ENCODE measurements at regions not wholly inside any gene's neighbourhood (a gene's known extent, or its start where the extent isn't known, plus 50 kb on each side); places are given as distances from the start of the nearest gene placed in this dataset.
A peak's percentile ranks its signal among the peaks of the same experiment; 100 is the strongest.

- Histone ChIP-seq H3K36me3 (no peaks in the 10 kb centered on the region), H3K27ac (replicated peaks) (no peak overlapping the region), H3K27me3 (ENCODE audit: low read depth) (no peaks in the 10 kb centered on the region), H3K9me3 (replicated peaks) (no peaks in the 10 kb centered on the region), H3K4me1 (peaks cover 37% of the 10 kb centered on the region), H3K4me3 (no peak overlapping the region)
- DNase-seq = no peak
- TF ChIP-seq, protein P1, sequence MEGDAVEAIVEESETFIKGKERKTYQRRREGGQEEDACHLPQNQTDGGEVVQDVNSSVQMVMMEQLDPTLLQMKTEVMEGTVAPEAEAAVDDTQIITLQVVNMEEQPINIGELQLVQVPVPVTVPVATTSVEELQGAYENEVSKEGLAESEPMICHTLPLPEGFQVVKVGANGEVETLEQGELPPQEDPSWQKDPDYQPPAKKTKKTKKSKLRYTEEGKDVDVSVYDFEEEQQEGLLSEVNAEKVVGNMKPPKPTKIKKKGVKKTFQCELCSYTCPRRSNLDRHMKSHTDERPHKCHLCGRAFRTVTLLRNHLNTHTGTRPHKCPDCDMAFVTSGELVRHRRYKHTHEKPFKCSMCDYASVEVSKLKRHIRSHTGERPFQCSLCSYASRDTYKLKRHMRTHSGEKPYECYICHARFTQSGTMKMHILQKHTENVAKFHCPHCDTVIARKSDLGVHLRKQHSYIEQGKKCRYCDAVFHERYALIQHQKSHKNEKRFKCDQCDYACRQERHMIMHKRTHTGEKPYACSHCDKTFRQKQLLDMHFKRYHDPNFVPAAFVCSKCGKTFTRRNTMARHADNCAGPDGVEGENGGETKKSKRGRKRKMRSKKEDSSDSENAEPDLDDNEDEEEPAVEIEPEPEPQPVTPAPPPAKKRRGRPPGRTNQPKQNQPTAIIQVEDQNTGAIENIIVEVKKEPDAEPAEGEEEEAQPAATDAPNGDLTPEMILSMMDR (IDR thresholded peaks at IDR 0.05; ENCODE audit: borderline replicate concordance) = no peak
- intact Hi-C loops (cut with micrococcal nuclease) = no loop called here
Observed at GRCh38 chr2:12827721-12828120, 111.0 kb downstream of the TRIB2 start.

GRCh38 chr2:12828980-12829379, 112.2 kb downstream of the TRIB2 start:
- Histone ChIP-seq H3K27ac (replicated peaks) (no peak overlapping the region), H3K9me3 (replicated peaks) (no peaks in the 10 kb centered on the region), H3K4me1 (peaks cover 27% of the 10 kb centered on the region), H3K27me3 (ENCODE audit: low read depth) (no peaks in the 10 kb centered on the region), H3K4me3 (no peak overlapping the region), H3K36me3 (no peaks in the 10 kb centered on the region)
- intact Hi-C loops (cut with micrococcal nuclease) = no loop called here
- TF ChIP-seq, protein P1 (IDR thresholded peaks at IDR 0.05; ENCODE audit: borderline replicate concordance) = no peak
- no peak for DNase-seq

- no peaks in the 10 kb centered on the region for H3K9me3 ChIP-seq (replicated peaks)
- no peak overlapping the region for H3K4me3 ChIP-seq
- TF ChIP-seq, protein P1 (IDR thresholded peaks at IDR 0.05; ENCODE audit: borderline replicate concordance) = no peak
- no peak for DNase-seq
- H3K27me3 ChIP-seq (ENCODE audit: low read depth) = no peaks in the 10 kb centered on the region
- peaks cover 32% of the 10 kb centered on the region for H3K4me1 ChIP-seq
- peak overlapping the region; percentile 21 for H3K27ac ChIP-seq (replicated peaks)
- H3K36me3 ChIP-seq = no peaks in the 10 kb centered on the region
- intact Hi-C loops (cut with micrococcal nuclease) = no loop called here
Observed at GRCh38 chr2:12831016-12831415, 114.3 kb downstream of the TRIB2 start.

DNA sequence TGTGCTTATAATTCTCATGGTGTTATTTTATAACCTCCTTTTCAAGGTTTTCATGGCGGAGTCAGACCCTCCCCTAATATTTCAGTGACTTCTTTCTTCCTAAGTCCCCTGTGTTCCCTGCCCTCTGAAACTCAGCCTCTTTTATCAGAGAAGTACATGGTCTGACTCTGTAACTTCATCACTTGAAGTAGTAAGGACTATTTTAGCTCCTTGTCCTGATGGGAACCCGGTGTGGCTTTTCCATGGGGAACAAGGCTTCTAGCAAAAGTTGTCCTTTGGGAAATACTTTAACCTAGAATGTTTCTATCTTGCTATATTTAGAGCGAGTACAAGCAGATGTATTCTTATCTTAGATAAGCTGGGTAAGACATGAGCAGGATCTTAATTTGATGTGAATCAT, 117.5 kb downstream of the TRIB2 start:
- H3K27ac ChIP-seq (replicated peaks) = peak overlapping the region; percentile 72
- intact Hi-C loops (cut with micrococcal nuclease) = no loop called here
- DNase-seq = no peak

GRCh38 chr2:12835733-12836132, 119.0 kb downstream of the TRIB2 start:
- Histone ChIP-seq H3K4me1 (peaks cover 28% of the 10 kb centered on the region), H3K9me3 (replicated peaks) (no peaks in the 10 kb centered on the region), H3K36me3 (no peaks in the 10 kb centered on the region), H3K27me3 (ENCODE audit: low read depth) (no peaks in the 10 kb centered on the region), H3K4me3 (no peak overlapping the region), H3K27ac (replicated peaks) (peak overlapping the region; percentile 72)
- no peak for DNase-seq
- TF ChIP-seq, protein P1 (IDR thresholded peaks at IDR 0.05; ENCODE audit: borderline replicate concordance) = no peak
- intact Hi-C loops (cut with micrococcal nuclease) = no loop called here

More for the DNA sequence above, 117.5 kb downstream of the TRIB2 start:
- TF ChIP-seq, protein P1 (IDR thresholded peaks at IDR 0.05; ENCODE audit: borderline replicate concordance) = no peak
- no peak overlapping the region for H3K4me3 ChIP-seq
- H3K9me3 ChIP-seq (replicated peaks) = no peaks in the 10 kb centered on the region
- H3K36me3 ChIP-seq = no peaks in the 10 kb centered on the region
- H3K4me1 ChIP-seq = peaks cover 35% of the 10 kb centered on the region
- no peaks in the 10 kb centered on the region for H3K27me3 ChIP-seq (ENCODE audit: low read depth)

DNA sequence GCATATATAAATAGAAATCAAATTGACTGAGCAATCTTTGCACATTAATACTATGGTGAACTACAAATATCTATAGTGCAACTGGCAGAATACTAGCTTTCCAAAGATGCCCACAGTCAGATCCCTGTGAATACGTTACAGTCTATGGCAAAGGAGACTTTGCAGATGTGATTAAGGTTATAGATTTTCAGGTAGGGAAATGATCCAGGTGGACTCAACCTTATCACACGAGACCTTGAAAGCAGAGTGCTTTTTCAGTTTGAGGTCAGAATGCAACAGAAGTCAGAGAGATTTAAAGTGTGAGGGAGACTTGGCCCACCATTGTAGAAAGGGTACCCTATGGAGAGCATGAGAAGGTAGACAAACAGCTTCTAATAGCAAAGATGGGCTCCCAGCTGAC, 122.6 kb downstream of the TRIB2 start:
- TF ChIP-seq, protein P1 (IDR thresholded peaks at IDR 0.05; ENCODE audit: borderline replicate concordance) = no peak
- Histone ChIP-seq H3K27ac (replicated peaks) (no peak overlapping the region), H3K4me1 (peaks cover 24% of the 10 kb centered on the region), H3K4me3 (no peak overlapping the region), H3K9me3 (replicated peaks) (no peaks in the 10 kb centered on the region), H3K27me3 (ENCODE audit: low read depth) (no peaks in the 10 kb centered on the region), H3K36me3 (no peaks in the 10 kb centered on the region)
- no peak for DNase-seq
- intact Hi-C loops (cut with micrococcal nuclease) = no loop called here

All from left ventricle myocardium inferior (tissue), 1 donor.